Hepatocyte (in vitro differentiated cells): ENCODE measurements at regions not wholly inside any gene's neighbourhood (a gene's known extent, or its start where the extent isn't known, plus 50 kb on each side); places are given as distances from the start of the nearest gene placed in this dataset.
A peak's percentile ranks its signal among the peaks of the same experiment; 100 is the strongest.

Experiments used
- DNase-seq: peaks from one replicate; pipeline ENCODE4 v3.0.0-alpha.2; 2016; ENCODE audit warnings: low spot score
- H2AFZ ChIP-seq: fragments of 200-600 bp; sonication (generic); 2 replicates; pipeline ENCODE4 v1.6.0; 2016; ENCODE audit warnings: antibody characterized with exemption, mild to moderate bottlenecking
- H3K27ac ChIP-seq: fragments of 200-600 bp; sonication (generic); 2 replicates; pipeline ENCODE4 v1.5.1; 2016; ENCODE audit warnings: mild to moderate bottlenecking
- H3K27me3 ChIP-seq: fragments of 200-600 bp; sonication (generic); 2 replicates; pipeline ENCODE4 v1.6.1; 2016
- H3K36me3 ChIP-seq: fragments of 200-600 bp; sonication (generic); replicated peaks from 2 replicates; pipeline ENCODE4 v1.5.1; 2016; ENCODE audit warnings: low read depth; ENCODE audit not compliant: insufficient read depth
- H3K4me1 ChIP-seq: fragments of 200-600 bp; sonication (generic); 2 replicates; pipeline ENCODE4 v1.5.1; 2016; ENCODE audit warnings: mild to moderate bottlenecking, moderate library complexity; ENCODE audit not compliant: insufficient read depth
- H3K4me2 ChIP-seq: fragments of 200-600 bp; sonication (generic); 2 replicates; pipeline ENCODE4 v1.6.0; 2016
- H3K4me3 ChIP-seq: fragments of 200-600 bp; sonication (generic); 2 replicates; pipeline ENCODE4 v1.5.1; 2016; ENCODE audit warnings: mild to moderate bottlenecking
- H3K79me2 ChIP-seq: fragments of 200-600 bp; sonication (generic); 2 replicates; pipeline ENCODE4 v1.6.0; 2017; ENCODE audit warnings: mild to moderate bottlenecking
- H3K9me2 ChIP-seq: fragments of 200-600 bp; sonication (generic); replicated peaks from 2 replicates; pipeline ENCODE4 v1.6.0; 2017; ENCODE audit warnings: mild to moderate bottlenecking; ENCODE audit not compliant: insufficient read depth
- H3K9me3 ChIP-seq: fragments of 200-600 bp; sonication (generic); 2 replicates; pipeline ENCODE4 v1.5.1; 2016; ENCODE audit warnings: low read depth, mild to moderate bottlenecking
- H4K20me1 ChIP-seq: fragments of 200-600 bp; sonication (generic); 2 replicates; pipeline ENCODE4 v1.6.0; 2016; ENCODE audit warnings: mild to moderate bottlenecking; ENCODE audit not compliant: insufficient read depth, poor library complexity, severe bottlenecking
- CTCF ChIP-seq: fragments of 200-600 bp; sonication (generic); IDR thresholded peaks from 2 replicates; pipeline ENCODE4 v1.5.1; 2016; ENCODE audit warnings: antibody characterized with exemption, mild to moderate bottlenecking; ENCODE audit not compliant: poor library complexity
- EZH2 ChIP-seq: fragments of 200-600 bp; sonication (generic); IDR thresholded peaks from 2 replicates; pipeline ENCODE4 v1.6.1; 2016; ENCODE audit warnings: antibody characterized with exemption, mild to moderate bottlenecking, borderline replicate concordance
- EZH2phosphoT487 ChIP-seq: fragments of 200-600 bp; sonication (generic); IDR thresholded peaks from one replicate; pipeline ENCODE4 v1.6.1; 2018; ENCODE audit warnings: antibody characterized with exemption, mild to moderate bottlenecking, low read depth, moderate library complexity; ENCODE audit not compliant: unreplicated experiment, severe bottlenecking
- WGBS: methylation state at CpG from one replicate; pipeline ENCODE4 v1.1.6; 2016; ENCODE audit warnings: low lambda C conversion rate; ENCODE audit errors: missing lambda C conversion rate; 5-methylcytosine and 5-hydroxymethylcytosine counted together

DNA sequence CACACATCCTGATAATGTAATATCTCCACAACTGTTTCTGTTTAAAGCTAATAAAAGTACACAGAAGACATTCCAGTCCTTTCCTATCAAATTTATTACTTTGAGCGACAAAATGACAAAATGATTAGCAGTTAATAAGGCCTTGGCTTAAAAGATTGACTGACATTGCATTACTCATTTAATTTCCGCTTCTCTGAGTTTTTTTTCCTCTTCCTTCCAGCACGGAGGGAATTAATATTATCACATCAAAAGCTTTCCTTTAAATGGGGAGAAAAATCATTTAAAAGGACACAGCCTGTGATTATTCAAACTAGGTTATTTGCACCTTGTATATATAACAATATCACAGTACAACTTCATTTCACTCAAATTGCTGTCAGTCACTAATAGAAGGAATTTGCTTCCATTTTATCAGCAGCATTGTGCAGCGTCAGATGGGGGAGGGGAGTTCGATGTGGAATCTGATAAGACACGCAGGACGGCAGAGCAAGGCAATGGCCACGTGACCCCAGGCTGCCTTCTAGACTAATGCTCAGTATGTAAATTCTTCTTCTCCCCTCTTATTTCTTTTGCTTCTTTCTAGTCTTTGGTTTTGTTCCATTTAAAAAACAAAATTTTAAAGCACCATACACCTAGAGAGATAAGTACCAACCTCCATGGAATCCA is 400.5 kb downstream of the IRX1 start:
- Histone ChIP-seq H3K9me3 (no peaks in the 10 kb centered on the region), H3K4me3 (no peak overlapping the region), H3K4me2 (no peak overlapping the region), H3K9me2 (no peaks in the 10 kb centered on the region), H3K79me2 (no peaks in the 10 kb centered on the region), H2AFZ (no peak overlapping the region), H3K27me3 (no peaks in the 10 kb centered on the region), H3K36me3 (no peaks in the 10 kb centered on the region), H3K4me1 (no peaks in the 10 kb centered on the region), H4K20me1 (no peaks in the 10 kb centered on the region), H3K27ac (no peak overlapping the region)
- TF ChIP-seq EZH2phosphoT487 (no peak), CTCF (no peak), EZH2 (no peak)
- peak; percentile 28 for DNase-seq
- WGBS, result 30% methylated on average over 8 of the region's 8 CpGs

DNA sequence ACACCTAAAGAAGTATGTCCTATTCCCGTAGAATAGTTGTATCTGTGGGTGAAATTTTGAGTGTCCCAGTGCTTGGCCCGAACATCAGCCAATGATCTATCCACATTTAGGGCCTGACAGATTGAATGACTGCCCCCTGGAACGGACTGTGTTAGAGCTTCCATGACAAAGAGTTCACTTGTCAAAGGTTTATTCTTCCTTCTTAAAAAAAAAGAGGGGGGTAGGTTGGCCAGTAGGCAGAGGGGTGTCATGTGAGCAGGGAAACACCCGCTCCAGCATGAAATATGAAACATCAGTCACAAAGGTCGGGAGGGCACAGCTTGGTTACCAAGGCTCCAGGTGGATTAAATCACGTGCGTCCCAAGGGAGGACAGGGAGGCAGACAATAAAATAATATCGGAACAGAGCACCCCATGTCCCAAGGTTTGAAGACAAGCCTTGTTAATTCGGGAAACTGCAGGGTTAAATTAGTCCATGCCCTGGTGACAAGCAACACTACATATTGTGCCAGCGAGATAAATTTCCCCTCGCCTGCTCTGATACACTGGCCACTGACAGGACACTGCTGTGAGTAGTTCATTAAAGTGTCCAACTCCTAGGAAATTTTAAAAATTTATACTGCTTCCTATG is 401.2 kb downstream of the IRX1 start:
- Histone ChIP-seq H3K27me3 (no peaks in the 10 kb centered on the region), H3K4me2 (no peak overlapping the region), H3K9me3 (no peaks in the 10 kb centered on the region), H3K36me3 (no peaks in the 10 kb centered on the region), H3K4me3 (no peak overlapping the region), H3K9me2 (no peaks in the 10 kb centered on the region), H3K79me2 (no peaks in the 10 kb centered on the region), H3K4me1 (no peaks in the 10 kb centered on the region), H4K20me1 (no peaks in the 10 kb centered on the region), H3K27ac (no peak overlapping the region), H2AFZ (no peak overlapping the region)
- DNase-seq, result no peak
- WGBS, result 83% methylated on average over 11 of the region's 11 CpGs
- no peak for TF ChIP-seq EZH2phosphoT487
- no peak for TF ChIP-seq CTCF
- TF ChIP-seq EZH2, result no peak

DNA sequence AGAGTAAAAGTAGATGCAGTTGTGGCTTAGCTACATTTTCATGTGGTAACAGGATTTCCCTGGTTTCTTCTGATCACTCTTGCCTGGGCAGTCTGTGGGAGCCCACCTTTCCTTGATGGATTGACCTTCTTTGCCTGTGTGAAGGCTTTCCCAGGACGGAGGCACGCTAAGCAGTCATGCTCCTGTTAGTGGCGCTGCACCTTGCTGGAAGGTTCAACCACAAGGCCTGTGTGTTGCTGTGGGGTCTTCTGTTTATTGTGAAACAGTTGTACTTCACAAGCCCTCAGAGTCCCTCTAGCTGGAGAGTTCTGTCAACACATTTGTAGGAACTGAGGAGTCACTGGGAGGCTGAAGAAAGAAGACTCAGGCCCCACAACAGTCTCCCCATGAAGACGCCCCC is 402.0 kb downstream of the IRX1 start:
- DNase-seq, result no peak
- H3K4me2 ChIP-seq, result no peak overlapping the region
- no peaks in the 10 kb centered on the region for H4K20me1 ChIP-seq
- no peaks in the 10 kb centered on the region for H3K9me2 ChIP-seq
- no peak overlapping the region for H3K4me3 ChIP-seq
- no peaks in the 10 kb centered on the region for H3K36me3 ChIP-seq
- no peak for TF ChIP-seq CTCF
- no peak for TF ChIP-seq EZH2phosphoT487
- no peak for TF ChIP-seq EZH2
- H3K79me2 ChIP-seq, result no peaks in the 10 kb centered on the region
- no peaks in the 10 kb centered on the region for H3K4me1 ChIP-seq
- no peaks in the 10 kb centered on the region for H3K9me3 ChIP-seq
- 89% methylated on average over 4 of the region's 4 CpGs for WGBS
- no peak overlapping the region for H2AFZ ChIP-seq
- H3K27ac ChIP-seq, result no peak overlapping the region
- no peaks in the 10 kb centered on the region for H3K27me3 ChIP-seq
